HCT116 (cell line): ENCODE measurements at regions not wholly inside any gene's neighbourhood (a gene's known extent, or its start where the extent isn't known, plus 50 kb on each side); places are given as distances from the start of the nearest gene placed in this dataset.

Experiments used
- ATAC-seq: fragments of 200-7000 bp; cut with Tn5 transposase; 2 replicates; pipeline ENCODE4 v1.9.1; 2020; ENCODE audit warnings: mild to moderate bottlenecking, moderate library complexity
- BruUV-seq: library from RNA; stranded (reverse); fragments of 400-500 nt; replicated peaks from 2 replicates; lab custom pipeline; 2021; lab: Mats Ljungman, UMichigan
- CTCF ChIA-PET: fragments of 300-600 bp; sonication (Branson Sonifier 250); formaldehyde crosslinking; loops from one replicate; lab custom pipeline; 2021; ENCODE audit warnings: antibody characterized with exemption; lab: Charles Lee
- POLR2A ChIA-PET: fragments of 300-600, 350-600 bp; sonication (Branson Sonifier 250); formaldehyde crosslinking; loops from one replicate; lab custom pipeline; 2021; ENCODE audit warnings: antibody characterized with exemption; lab: Charles Lee
- RAD21 ChIA-PET, 2 experiments: fragments of 300-600 bp; sonication (Branson Sonifier 250); formaldehyde crosslinking; loops; one replicate each; lab custom pipeline; 2023; ENCODE audit warnings: low total read pairs in 2 of 2; ENCODE audit not compliant: uncharacterized antibody in 2 of 2, unreplicated experiment in 2 of 2, low non-redundant PET in 1 of 2; lab: Charles Lee
- DNase-seq: peaks from one replicate; pipeline ENCODE4 v3.0.0-alpha.2; 2010; ENCODE audit warnings: low read depth, low spot score
- H2AFZ ChIP-seq: fragments of 200-600 bp; shearing (Covaris generic), sonication (generic); 2 replicates; pipeline ENCODE4 v1.6.1; 2017; ENCODE audit warnings: low read depth, mixed run types, mixed read lengths, antibody characterized with exemption, low read length; ENCODE audit not compliant: poor library complexity, severe bottlenecking
- H3K27ac ChIP-seq: 2 replicates; pipeline ENCODE4 v1.5.1; 2012; ENCODE audit warnings: low read depth, low read length
- H3K27me3 ChIP-seq: fragments of 200-600 bp; sonication (generic); 2 replicates; pipeline ENCODE4 v1.6.1; 2016; ENCODE audit warnings: mixed run types, low read length, mixed read lengths; ENCODE audit not compliant: insufficient read depth
- H3K36me3 ChIP-seq, 2 experiments: fragments of 200-500 bp in 1 of 2; fragments of 200-600 bp in 1 of 2; sonication (Bioruptor generic) in 1 of 2; sonication (generic) in 1 of 2; 2 replicates each; pipeline versions ENCODE4 v1.5.1 to v1.6.1; 2014 to 2016; ENCODE audit warnings: low read length in 2 of 2, inconsistent platforms in 1 of 2, mixed read lengths in 1 of 2, mixed run types in 1 of 2; ENCODE audit not compliant: insufficient read depth in 2 of 2, control insufficient read depth in 1 of 2
- H3K4me1 ChIP-seq, 2 experiments: fragments of 200-600 bp in 1 of 2; sonication (generic) in 1 of 2; 2 replicates each; pipeline versions ENCODE4 v1.5.1 to v1.6.1; 2012 to 2017; ENCODE audit warnings: low read length in 2 of 2, inconsistent platforms in 1 of 2, mild to moderate bottlenecking in 1 of 2, mixed read lengths in 1 of 2, mixed run types in 1 of 2, moderate library complexity in 1 of 2; ENCODE audit not compliant: insufficient read depth in 2 of 2, control insufficient read depth in 1 of 2
- H3K4me2 ChIP-seq: fragments of 200-600 bp; sonication (generic); 2 replicates; pipeline ENCODE4 v1.6.1; 2017; ENCODE audit warnings: mixed run types, low read length, mixed read lengths
- H3K4me3 ChIP-seq, 2 experiments: fragments of 200-600 bp in 1 of 2; sonication (generic) in 1 of 2; replicated peaks in 1 of 2; 2 replicates each; pipeline ENCODE4 v1.5.1; 2011 to 2016; ENCODE audit warnings: low read length in 2 of 2, control low read depth in 1 of 2, low read depth in 1 of 2, mild to moderate bottlenecking in 1 of 2, mixed read lengths in 1 of 2, mixed run types in 1 of 2
- H3K79me2 ChIP-seq: fragments of 200-600 bp; sonication (generic); 2 replicates; pipeline ENCODE4 v1.6.1; 2017; ENCODE audit warnings: mild to moderate bottlenecking, mixed run types, low read length, moderate library complexity, mixed read lengths; ENCODE audit not compliant: insufficient read depth
- H3K9ac ChIP-seq: fragments of 200-600 bp; sonication (generic); 2 replicates; pipeline ENCODE4 v1.6.1; 2016; ENCODE audit warnings: low read length, mixed read lengths
- H3K9me2 ChIP-seq: fragments of 200-600 bp; sonication (generic), shearing (Covaris generic); 2 replicates; pipeline ENCODE4 v1.6.1; 2017; ENCODE audit warnings: mixed run types, mild to moderate bottlenecking, moderate library complexity; ENCODE audit not compliant: insufficient read depth
- H3K9me3 ChIP-seq, 2 experiments: fragments of 200-500 bp in 1 of 2; fragments of 200-600 bp in 1 of 2; sonication (Bioruptor generic) in 1 of 2; sonication (generic) in 1 of 2; 2 replicates each; pipeline ENCODE4 v1.6.1; 2014 to 2017; ENCODE audit warnings: low read length in 2 of 2, mixed read lengths in 2 of 2, inconsistent platforms in 1 of 2, low read depth in 1 of 2, mild to moderate bottlenecking in 1 of 2, mixed run types in 1 of 2, moderate library complexity in 1 of 2; ENCODE audit not compliant: control insufficient read depth in 1 of 2, insufficient read depth in 1 of 2
- H4K20me1 ChIP-seq: fragments of 200-600 bp; sonication (generic), shearing (Covaris generic); 2 replicates; pipeline ENCODE4 v1.6.1; 2017; ENCODE audit warnings: mixed run types, mild to moderate bottlenecking, moderate library complexity; ENCODE audit not compliant: insufficient read depth
- CEBPB ChIP-seq: IDR thresholded peaks from 2 replicates; pipeline ENCODE4 v1.6.1; 2012; ENCODE audit warnings: low read depth
- CTCF ChIP-seq, 3 experiments: fragments of 200-600 bp in 1 of 3; sonication (generic) in 1 of 3; IDR thresholded peaks in 2 of 3; conservative IDR thresholded peaks in 1 of 3; 2 replicates each; pipeline ENCODE4 v1.5.1; 2012 to 2017; ENCODE audit warnings: low read depth in 2 of 3, low read length in 2 of 3, antibody characterized with exemption in 1 of 3, borderline replicate concordance in 1 of 3, control low read depth in 1 of 3, mild to moderate bottlenecking in 1 of 3, mixed read lengths in 1 of 3, mixed run types in 1 of 3, moderate library complexity in 1 of 3; ENCODE audit not compliant: insufficient read depth in 1 of 3
- EZH2 ChIP-seq: fragments of 200-600 bp; sonication (generic); IDR thresholded peaks from 2 replicates; pipeline ENCODE4 v1.6.1; 2017; ENCODE audit warnings: antibody characterized with exemption, mixed run types
- FOSL1 ChIP-seq: IDR thresholded peaks from 2 replicates; pipeline ENCODE4 v1.6.1; 2012; ENCODE audit warnings: low read depth
- POLR2AphosphoS5 ChIP-seq: IDR thresholded peaks from 2 replicates; pipeline ENCODE4 v1.6.1; 2011; ENCODE audit warnings: mild to moderate bottlenecking, low read depth, low read length, moderate library complexity
- SIN3A ChIP-seq: IDR thresholded peaks from 2 replicates; pipeline ENCODE4 v1.6.1; 2012; ENCODE audit warnings: low read depth
- SP1 ChIP-seq: IDR thresholded peaks from 2 replicates; pipeline ENCODE4 v1.6.1; 2012; ENCODE audit warnings: low read depth
- SRF ChIP-seq: IDR thresholded peaks from 2 replicates; pipeline ENCODE4 v1.6.1; 2012; ENCODE audit warnings: low read depth
- ZFX ChIP-seq: fragments of 450-650 bp; IDR thresholded peaks from 2 replicates; pipeline ENCODE4 v1.6.1; 2017
- intact Hi-C: fragments of 100-400 bp; cut with micrococcal nuclease; formaldehyde crosslinking; loops from 2 replicates; pipeline ENCODE4 v1.10.0; 2022

GRCh38 chr1:228865627-228866330 lies 130.5 kb downstream of the RHOU start:
- ATAC-seq: no peak
- ChIA-PET RAD21 (no interaction called here), POLR2A (no interaction called here), CTCF (no interaction called here)
- no TSS peak for BruUV-seq
- H4K20me1 ChIP-seq: no peaks in the 10 kb centered on the region
- H3K4me1 ChIP-seq: peaks cover 13 to 21% of the 10 kb centered on the region in 2 experiments
- no peak for DNase-seq
- TF ChIP-seq SRF: no peak
- TF ChIP-seq CTCF (IDR thresholded peaks at IDR 0.05 in 2 of 3, conservative IDR thresholded peaks at IDR 0.05 in 1 of 3; ENCODE audit: borderline replicate concordance in 1 of 3, insufficient read depth in 1 of 3, low read depth in 2 of 3, low read length in 2 of 3): no peak
- no peak for TF ChIP-seq ZFX
- no peak for TF ChIP-seq SIN3A
- H3K9me2 ChIP-seq: no peaks in the 10 kb centered on the region
- peaks cover 20% of the 10 kb centered on the region; the same call in 1 of the 2 replicates for H3K27me3 ChIP-seq
- no peak overlapping the region for H3K27ac ChIP-seq
- no peaks in the 10 kb centered on the region for H3K9me3 ChIP-seq
- intact Hi-C loops: no loop called here
- no peak overlapping the region for H2AFZ ChIP-seq
- no peak overlapping the region for H3K4me2 ChIP-seq
- no peak overlapping the region for H3K4me3 ChIP-seq
- H3K9ac ChIP-seq: no peak overlapping the region
- H3K36me3 ChIP-seq: no peaks in the 10 kb centered on the region
- H3K79me2 ChIP-seq: no peaks in the 10 kb centered on the region

- H3K9me2 ChIP-seq: no peaks in the 10 kb centered on the region
- no peak overlapping the region for H3K4me3 ChIP-seq
- H3K27me3 ChIP-seq: peaks cover 20% of the 10 kb centered on the region; the same call in 1 of the 2 replicates
- CTCF ChIA-PET: no interaction called here
- no peak overlapping the region for H3K4me2 ChIP-seq
- POLR2A ChIA-PET: no interaction called here
- no peak overlapping the region for H3K27ac ChIP-seq
- H3K4me1 ChIP-seq: peaks cover 10 to 14% of the 10 kb centered on the region in 2 experiments
- DNase-seq: no peak
- RAD21 ChIA-PET: no interaction called here
- no peak overlapping the region for H2AFZ ChIP-seq
- H3K79me2 ChIP-seq: no peaks in the 10 kb centered on the region
- no TSS peak for BruUV-seq
- no peak for ATAC-seq
- TF ChIP-seq SP1 (no peak), FOSL1 (no peak), POLR2AphosphoS5 (no peak), CEBPB (no peak), EZH2 (no peak), SRF (no peak)
- no peaks in the 10 kb centered on the region for H4K20me1 ChIP-seq
- intact Hi-C loops: no loop called here
- H3K36me3 ChIP-seq: no peaks in the 10 kb centered on the region
- no peak overlapping the region for H3K9ac ChIP-seq
- no peaks in the 10 kb centered on the region for H3K9me3 ChIP-seq
These were observed 131.2 kb downstream of the RHOU start for GRCh38 chr1:228866468-228866867.
